ENCODE measurements at regions not wholly inside any gene's neighbourhood (a gene's known extent, or its start where the extent isn't known, plus 50 kb on each side); places are given as distances from the start of the nearest gene placed in this dataset.

- Mint-ChIP-seq H3K4me3 (ENCODE audit: unreplicated experiment) (no peak overlapping the region), H3K27me3 (ENCODE audit: unreplicated experiment) (peaks cover 6% of the 10 kb centered on the region), H3K27ac (ENCODE audit: unreplicated experiment) (no peak overlapping the region), H3K4me1 (ENCODE audit: low read depth, unreplicated experiment) (peaks cover 21% of the 10 kb centered on the region), H3K9me3 (ENCODE audit: unreplicated experiment) (peaks cover 1% of the 10 kb centered on the region), H3K36me3 (ENCODE audit: unreplicated experiment) (no peaks in the 10 kb centered on the region)
- no peak for DNase-seq
- TF ChIP-seq CTCF (IDR thresholded peaks at IDR 0.05; ENCODE audit: partially characterized antibody, unreplicated experiment) = no peak
Observed at GRCh38 chr10:118952493-118953295, 76.8 kb upstream of the NANOS1 start.

- Mint-ChIP-seq H3K27me3 (ENCODE audit: unreplicated experiment) (peaks cover 6% of the 10 kb centered on the region), H3K36me3 (ENCODE audit: unreplicated experiment) (no peaks in the 10 kb centered on the region), H3K4me1 (ENCODE audit: low read depth, unreplicated experiment) (peaks cover 19% of the 10 kb centered on the region), H3K4me3 (ENCODE audit: unreplicated experiment) (no peak overlapping the region), H3K9me3 (ENCODE audit: unreplicated experiment) (peaks cover 1% of the 10 kb centered on the region), H3K27ac (ENCODE audit: unreplicated experiment) (no peak overlapping the region)
- DNase-seq = no peak
- no peak for TF ChIP-seq CTCF (IDR thresholded peaks at IDR 0.05; ENCODE audit: partially characterized antibody, unreplicated experiment)
Observed at GRCh38 chr10:118953598-118954393, 75.7 kb upstream of the NANOS1 start.

- H3K27ac Mint-ChIP-seq (ENCODE audit: unreplicated experiment) = no peak overlapping the region
Observed at GRCh38 chr10:118955531-118955930, 74.0 kb upstream of the NANOS1 start.

GRCh38 chr10:118955951-118956801 lies 73.3 kb upstream of the NANOS1 start:
- DNase-seq = no peak
- Mint-ChIP-seq H3K36me3 (ENCODE audit: unreplicated experiment) (no peaks in the 10 kb centered on the region), H3K27ac (ENCODE audit: unreplicated experiment) (no peak overlapping the region), H3K4me3 (ENCODE audit: unreplicated experiment) (no peak overlapping the region), H3K27me3 (ENCODE audit: unreplicated experiment) (peaks cover 4% of the 10 kb centered on the region), H3K9me3 (ENCODE audit: unreplicated experiment) (peaks cover 1% of the 10 kb centered on the region), H3K4me1 (ENCODE audit: low read depth, unreplicated experiment) (peaks cover 10% of the 10 kb centered on the region)
- no peak for TF ChIP-seq CTCF (IDR thresholded peaks at IDR 0.05; ENCODE audit: partially characterized antibody, unreplicated experiment)

More at GRCh38 chr10:118955531-118955930, 74.0 kb upstream of the NANOS1 start:
- Mint-ChIP-seq H3K36me3 (ENCODE audit: unreplicated experiment) (no peaks in the 10 kb centered on the region), H3K27me3 (ENCODE audit: unreplicated experiment) (peaks cover 4% of the 10 kb centered on the region), H3K4me1 (ENCODE audit: low read depth, unreplicated experiment) (peaks cover 14% of the 10 kb centered on the region), H3K9me3 (ENCODE audit: unreplicated experiment) (peaks cover 1% of the 10 kb centered on the region), H3K4me3 (ENCODE audit: unreplicated experiment) (no peak overlapping the region)
- TF ChIP-seq CTCF (IDR thresholded peaks at IDR 0.05; ENCODE audit: partially characterized antibody, unreplicated experiment) = no peak
- no peak for DNase-seq

Data from glutamatergic neuron (in vitro differentiated cells).